HepG2 (cell line): ENCODE measurements at regions not wholly inside any gene's neighbourhood (a gene's known extent, or its start where the extent isn't known, plus 50 kb on each side); places are given as distances from the start of the nearest gene placed in this dataset.

ENCODE experiments used
- ATAC-seq: fragments of 200-7000 bp; cut with Tn5 transposase; 3 replicates; pipeline ENCODE4 v1.9.1; 2020; ENCODE audit warnings: mild to moderate bottlenecking, moderate library complexity
- BruUV-seq: library from RNA; stranded (reverse); fragments of 400-500 nt; replicated peaks from 2 replicates; lab custom pipeline; 2021; lab: Mats Ljungman, UMichigan
- CTCF ChIA-PET: fragments of 300-600 bp; formaldehyde crosslinking; extraction: SDS; loops from one replicate; lab custom pipeline; 2021; ENCODE audit warnings: low total read pairs, inconsistent platforms, low intra/inter-chr PET ratio; lab: Yijun Ruan, JAX
- POLR2A ChIA-PET: fragments of 350-600 bp; sonication (Branson Sonifier 250); formaldehyde crosslinking; loops from one replicate; lab custom pipeline; 2020; ENCODE audit warnings: antibody characterized with exemption, inconsistent platforms; lab: Yijun Ruan, JAX
- DNase-seq: peaks from one replicate; pipeline ENCODE4 v3.0.0-alpha.2; 2015; ENCODE audit warnings: low spot score
- FAIRE-seq: peaks from 3 replicates; lab custom pipeline; 2011; peaks lifted over from hg19 to GRCh38; lab: Jason Lieb, UNC
- H2AFZ ChIP-seq: one replicate; pipeline ENCODE4 v1.6.1; 2011; ENCODE audit warnings: low read length, inconsistent platforms
- H3K27ac ChIP-seq: fragments of 300-600 bp; 3 replicates; pipeline ENCODE4 v1.8.0; 2011; ENCODE audit warnings: mixed run types, mild to moderate bottlenecking, mixed read lengths, low read length, inconsistent platforms; ENCODE audit not compliant: insufficient read depth; ENCODE audit errors: extremely low read length
- H3K27me3 ChIP-seq, 2 experiments: fragments of 200-600 bp in 1 of 2; 2 replicates in 1 of 2; 3 replicates in 1 of 2; pipeline versions ENCODE4 v1.6.0 to v1.8.0; 2011; ENCODE audit warnings: low read length in 2 of 2, mild to moderate bottlenecking in 2 of 2, moderate library complexity in 2 of 2, inconsistent platforms in 1 of 2; ENCODE audit not compliant: insufficient read depth in 2 of 2, control insufficient read depth in 1 of 2
- H3K36me3 ChIP-seq, 2 experiments: fragments of 200-600 bp in 1 of 2; replicated peaks in 1 of 2; 2 replicates in 1 of 2; 3 replicates in 1 of 2; pipeline versions ENCODE4 v1.5.1 to v1.8.0; 2011; ENCODE audit warnings: low read length in 2 of 2, inconsistent platforms in 1 of 2; ENCODE audit not compliant: insufficient read depth in 2 of 2, control insufficient read depth in 1 of 2
- H3K4me1 ChIP-seq: 2 replicates; pipeline ENCODE4 v1.5.1; 2012; ENCODE audit warnings: low read length, inconsistent platforms; ENCODE audit not compliant: insufficient read depth
- H3K4me2 ChIP-seq: 2 replicates; pipeline ENCODE4 v1.6.0; 2011; ENCODE audit warnings: low read depth, low read length, inconsistent platforms
- H3K4me3 ChIP-seq, 3 experiments: fragments of 200-600 bp in 1 of 3; sonication (generic), shearing (Covaris generic) in 1 of 3; replicated peaks in 1 of 3; 2 replicates each; pipeline ENCODE4 v1.5.1; 2011 to 2016; ENCODE audit warnings: low read length in 3 of 3, inconsistent platforms in 2 of 3, low read depth in 2 of 3, mild to moderate bottlenecking in 2 of 3, control low read depth in 1 of 3, mixed read lengths in 1 of 3; ENCODE audit not compliant: insufficient read depth in 1 of 3
- H3K79me2 ChIP-seq: one replicate; pipeline ENCODE4 v1.6.1; 2011; ENCODE audit warnings: low read length, inconsistent platforms; ENCODE audit not compliant: insufficient read depth
- H3K9ac ChIP-seq: 2 replicates; pipeline ENCODE4 v1.6.0; 2011; ENCODE audit warnings: mild to moderate bottlenecking, low read depth, low read length, inconsistent platforms; ENCODE audit not compliant: insufficient read depth
- H3K9me3 ChIP-seq: 2 replicates; pipeline ENCODE4 v1.5.1; 2012; ENCODE audit warnings: mild to moderate bottlenecking, low read length
- H4K20me1 ChIP-seq: 2 replicates; pipeline ENCODE4 v1.6.0; 2011; ENCODE audit warnings: inconsistent platforms, mild to moderate bottlenecking, low read length, moderate library complexity; ENCODE audit not compliant: insufficient read depth
- HDAC2 ChIP-seq: sonication (generic); formaldehyde crosslinking; IDR thresholded peaks from 2 replicates; pipeline ENCODE4 v1.4.0; 2020; ENCODE audit warnings: missing genetic modification reagents
- KAT8 ChIP-seq: IDR thresholded peaks from 2 replicates; pipeline ENCODE4 v1.6.1; 2016; ENCODE audit warnings: missing genetic modification reagents, missing compliant biosample characterization
- MTERF4 ChIP-seq: sonication (generic); formaldehyde crosslinking; IDR thresholded peaks from 2 replicates; pipeline ENCODE4 v1.8.0; 2023; ENCODE audit warnings: mild to moderate bottlenecking, missing genetic modification reagents
- SMARCE1 ChIP-seq: fragments of 450-650 bp; IDR thresholded peaks from 2 replicates; pipeline ENCODE4 v1.6.1; 2017; ENCODE audit warnings: borderline replicate concordance
- ZBTB20 ChIP-seq: sonication (generic); formaldehyde crosslinking; IDR thresholded peaks from 2 replicates; pipeline ENCODE4 v1.8.1; 2023; ENCODE audit warnings: missing genetic modification reagents, low read depth, mild to moderate bottlenecking, borderline replicate concordance
- ZNF253 ChIP-seq: sonication (generic); formaldehyde crosslinking; IDR thresholded peaks from 2 replicates; pipeline ENCODE4 v1.8.0; 2022; ENCODE audit warnings: mild to moderate bottlenecking, missing genetic modification reagents, borderline replicate concordance
- ZNF563 ChIP-seq: sonication (generic); formaldehyde crosslinking; IDR thresholded peaks from 2 replicates; pipeline ENCODE4 v1.8.0; 2022; ENCODE audit warnings: mild to moderate bottlenecking, moderate library complexity, missing genetic modification reagents
- ZNF737 ChIP-seq: sonication (generic); formaldehyde crosslinking; IDR thresholded peaks from 2 replicates; pipeline ENCODE4 v1.5.0; 2020; ENCODE audit warnings: missing genetic modification reagents, mild to moderate bottlenecking, borderline replicate concordance
- ZNF816 ChIP-seq: sonication (generic); formaldehyde crosslinking; IDR thresholded peaks from 2 replicates; pipeline ENCODE4 v1.8.0; 2022; ENCODE audit warnings: missing genetic modification reagents, mild to moderate bottlenecking, borderline replicate concordance
- ZNF839 ChIP-seq: sonication (generic); formaldehyde crosslinking; IDR thresholded peaks from 2 replicates; pipeline ENCODE4 v1.4.0; 2020; ENCODE audit warnings: missing genetic modification reagents, mild to moderate bottlenecking, borderline replicate concordance
- in situ Hi-C: cut with HindIII; loops from 2 replicates; pipeline ENCODE4 v1.10.0; 2017; ENCODE audit warnings: low pct_unique_long_range_greater_than_20kb; ENCODE audit not compliant: extremely low pct_ligation_motif_present
- intact Hi-C: fragments of 100-400 bp; cut with micrococcal nuclease; formaldehyde crosslinking; loops from one replicate; pipeline ENCODE4 v1.10.0; 2022; ENCODE audit not compliant: unreplicated experiment

GRCh38 chrX:146906166-146906565 is 91.6 kb upstream of the CXorf51A start (continued):
- TF ChIP-seq ZNF253 (no peak), ZNF737 (CRISPR knock-in tag) (no peak), HDAC2 (CRISPR knock-in tag) (no peak), ZNF839 (no peak), SMARCE1 (no peak), ZNF816 (CRISPR knock-in tag) (no peak)

- Histone ChIP-seq H3K9ac (no peak overlapping the region), H3K4me1 (no peaks in the 10 kb centered on the region), H2AFZ (no peak overlapping the region), H3K36me3 (no peaks in the 10 kb centered on the region), H3K27me3 (no peaks in the 10 kb centered on the region), H4K20me1 (no peaks in the 10 kb centered on the region), H3K9me3 (peaks cover 50% of the 10 kb centered on the region), H3K27ac (no peak overlapping the region), H3K79me2 (no peaks in the 10 kb centered on the region), H3K4me2 (no peak overlapping the region), H3K4me3 (no peak overlapping the region)
- BruUV-seq = no TSS peak
- ATAC-seq (no peak), DNase-seq (no peak), FAIRE-seq (no peak)
- ChIA-PET POLR2A (no interaction called here), CTCF (no interaction called here)
- no peak for TF ChIP-seq ZBTB20 (CRISPR knock-in tag)
- no peak for TF ChIP-seq MTERF4 (CRISPR knock-in tag)
- no peak for TF ChIP-seq ZNF563
- TF ChIP-seq KAT8 (CRISPR knock-in tag) = no peak
- in situ Hi-C loops (no loop called here), intact Hi-C loops (no loop called here)
Observed at GRCh38 chrX:146887020-146887419, 72.5 kb upstream of the CXorf51A start.
